B cell (primary cell): ENCODE measurements at regions not wholly inside any gene's neighbourhood (a gene's known extent, or its start where the extent isn't known, plus 50 kb on each side); places are given as distances from the start of the nearest gene placed in this dataset.

Experiments used
- ATAC-seq: fragments of 200-7000 bp; cut with Tn5 transposase; one replicate; pipeline ENCODE4 v1.10.0; 2021; ENCODE audit warnings: low read depth, mild to moderate bottlenecking, moderate number of reproducible peaks, moderate library complexity
- CTCF ChIA-PET: fragments of 350-600 bp; sonication (Branson Sonifier 250); formaldehyde crosslinking; loops from one replicate; lab custom pipeline; 2021; ENCODE audit warnings: antibody characterized with exemption, inconsistent platforms; lab: Charles Lee
- POLR2A ChIA-PET: fragments of 350-600 bp; sonication (Branson Sonifier 250); formaldehyde crosslinking; loops from one replicate; lab custom pipeline; 2021; ENCODE audit warnings: antibody characterized with exemption; lab: Charles Lee
- DNase-seq: peaks from one replicate; pipeline ENCODE4 v3.0.0; 2013
- H2AFZ ChIP-seq: 2 replicates; pipeline ENCODE4 v1.6.1; 2012; ENCODE audit warnings: mild to moderate bottlenecking, low read depth, low read length; ENCODE audit not compliant: insufficient read depth, poor library complexity, severe bottlenecking
- H3K27ac ChIP-seq, 2 donors: 1 replicate in 1 of 2; 2 replicates in 1 of 2; pipeline ENCODE4 v1.5.1; 2012 to 2013; ENCODE audit warnings: low read length in 2 of 2, mild to moderate bottlenecking in 2 of 2, moderate library complexity in 1 of 2
- H3K27me3 ChIP-seq, 4 experiments: fragments of 200-600 bp in 1 of 4; sonication (generic) in 1 of 4; replicated peaks in 1 of 4; 1 replicate in 2 of 4; 2 replicates in 2 of 4; pipeline versions ENCODE4 v1.6.1 to v1.7.0; 2013 to 2016; ENCODE audit warnings: low read length in 3 of 4, mild to moderate bottlenecking in 2 of 4, mixed read lengths in 1 of 4, moderate library complexity in 1 of 4; ENCODE audit not compliant: insufficient read depth in 4 of 4, control insufficient read depth in 3 of 4; ENCODE audit errors: control extremely low read depth in 1 of 4
- H3K36me3 ChIP-seq, 2 experiments: replicated peaks in 1 of 2; 1 replicate in 1 of 2; 2 replicates in 1 of 2; pipeline versions ENCODE4 v1.6.1 to v1.7.1; 2013; ENCODE audit warnings: low read length in 1 of 2; ENCODE audit not compliant: insufficient read depth in 2 of 2, control insufficient read depth in 1 of 2; ENCODE audit errors: control extremely low read depth in 1 of 2, extremely low read depth in 1 of 2
- H3K4me1 ChIP-seq, 2 donors: fragments of 200-600 bp in 1 of 2; sonication (generic) in 1 of 2; 1 replicate in 1 of 2; 2 replicates in 1 of 2; pipeline versions ENCODE4 v1.5.1 to v1.6.1; 2013 to 2017; ENCODE audit warnings: low read length in 2 of 2; ENCODE audit not compliant: control insufficient read depth in 2 of 2, insufficient read depth in 2 of 2
- H3K4me2 ChIP-seq: replicated peaks from 2 replicates; pipeline ENCODE3; 2012; ENCODE audit warnings: mild to moderate bottlenecking, low read depth, low read length; ENCODE audit not compliant: poor library complexity, severe bottlenecking
- H3K4me3 ChIP-seq, 5 experiments: fragments of 200-600 bp in 1 of 5; sonication (generic) in 1 of 5; 1 replicate in 3 of 5; 2 replicates in 2 of 5; pipeline versions ENCODE4 v1.5.1 to v1.7.0; 2011 to 2016; ENCODE audit warnings: low read length in 4 of 5, mild to moderate bottlenecking in 4 of 5, low read depth in 2 of 5, control low read depth in 1 of 5, moderate library complexity in 1 of 5; ENCODE audit not compliant: insufficient read depth in 1 of 5; ENCODE audit errors: control extremely low read depth in 1 of 5, extremely low read depth in 1 of 5
- H3K79me2 ChIP-seq: fragments of 200-600 bp; sonication (generic); one replicate; pipeline ENCODE4 v1.6.0; 2016; ENCODE audit warnings: low read length; ENCODE audit not compliant: control insufficient read depth, insufficient read depth
- H3K9ac ChIP-seq: fragments of 200-600 bp; sonication (generic); 2 replicates; pipeline ENCODE4 v1.6.1; 2017; ENCODE audit warnings: mild to moderate bottlenecking, low read length, moderate library complexity
- H3K9me3 ChIP-seq, 3 donors: one replicate each; pipeline versions ENCODE4 v1.6.1 to v1.7.1; 2013; ENCODE audit warnings: low read length in 2 of 3; ENCODE audit not compliant: control insufficient read depth in 2 of 3, insufficient read depth in 1 of 3; ENCODE audit errors: control extremely low read depth in 1 of 3
- H4K20me1 ChIP-seq: 2 replicates; pipeline ENCODE4 v1.6.0; 2012; ENCODE audit warnings: mild to moderate bottlenecking, low read length; ENCODE audit not compliant: insufficient read depth, control insufficient read depth, poor library complexity, severe bottlenecking
- H3K27ac Mint-ChIP-seq: one replicate; pipeline ENCODE4 v1.8.0; 2021; ENCODE audit warnings: mixed read lengths
- H3K27me3 Mint-ChIP-seq: one replicate; pipeline ENCODE4 v1.8.0; 2021; ENCODE audit warnings: mixed read lengths
- H3K4me1 Mint-ChIP-seq: one replicate; pipeline ENCODE4 v1.8.0; 2021; ENCODE audit warnings: mixed read lengths
- H3K4me3 Mint-ChIP-seq: one replicate; pipeline ENCODE4 v1.8.0; 2021; ENCODE audit warnings: mixed read lengths
- H3K9me3 Mint-ChIP-seq: one replicate; pipeline ENCODE4 v1.8.0; 2022; ENCODE audit warnings: mixed read lengths; ENCODE audit not compliant: insufficient read depth
- CTCF ChIP-seq: fragments of 200-600 bp; IDR thresholded peaks from one replicate; pipeline ENCODE4 v1.8.0; 2022; ENCODE audit warnings: antibody characterized with exemption, mild to moderate bottlenecking
- EZH2 ChIP-seq: IDR thresholded peaks from 2 replicates; pipeline ENCODE4 v1.6.1; 2012; ENCODE audit warnings: borderline replicate concordance, low read depth, mild to moderate bottlenecking, moderate library complexity, low read length; ENCODE audit not compliant: insufficient read depth, poor library complexity, severe bottlenecking
- WGBS: methylation state at CpG from one replicate; pipeline ENCODE4 v1.1.5; 2013; ENCODE audit warnings: missing lambda C conversion rate; ENCODE audit not compliant: insufficient coverage; 5-methylcytosine and 5-hydroxymethylcytosine counted together
- intact Hi-C: fragments of 100-400 bp; cut with micrococcal nuclease; formaldehyde crosslinking; loops from one replicate; pipeline ENCODE4 v1.10.0; 2022

- CTCF ChIA-PET, result no interaction called here
- Histone ChIP-seq H2AFZ (no peak overlapping the region), H4K20me1 (no peaks in the 10 kb centered on the region), H3K4me2 (no peak overlapping the region), H3K79me2 (no peaks in the 10 kb centered on the region), H3K4me3 (no peak overlapping the region), H3K9me3 (no peaks in the 10 kb centered on the region), H3K36me3 (no peaks in the 10 kb centered on the region), H3K9ac (no peak overlapping the region), H3K27me3 (no peaks in the 10 kb centered on the region), H3K4me1 (no peaks in the 10 kb centered on the region), H3K27ac (no peak overlapping the region)
- Mint-ChIP-seq H3K9me3 (peaks cover 4% of the 10 kb centered on the region), H3K4me1 (no peaks in the 10 kb centered on the region), H3K27ac (no peak overlapping the region), H3K27me3 (no peaks in the 10 kb centered on the region), H3K4me3 (no peak overlapping the region)
- DNase-seq, result no peak
- intact Hi-C loops, result no loop called here
- WGBS, result no CpG with 5 or more reads among the region's 4 CpGs
- ATAC-seq, result no peak
- no peak for TF ChIP-seq EZH2
- no peak for TF ChIP-seq CTCF
- POLR2A ChIA-PET, result no interaction called here
These were observed 1082.6 kb upstream of the LCORL start for GRCh38 chr4:19104176-19104575.

GRCh38 chr4:19095491-19096046 lies 1074.0 kb upstream of the LCORL start:
- intact Hi-C loops, result no loop called here
- no peak for ATAC-seq
- H3K4me3 ChIP-seq, result no peak overlapping the region
- ChIA-PET CTCF (no interaction called here), POLR2A (no interaction called here)
- no peaks in the 10 kb centered on the region for H3K9me3 ChIP-seq
- no peaks in the 10 kb centered on the region for H3K79me2 ChIP-seq
- Mint-ChIP-seq H3K27ac (no peak overlapping the region), H3K27me3 (no peaks in the 10 kb centered on the region), H3K4me1 (no peaks in the 10 kb centered on the region), H3K9me3 (peaks cover 4% of the 10 kb centered on the region), H3K4me3 (no peak overlapping the region)
- H4K20me1 ChIP-seq, result no peaks in the 10 kb centered on the region
- DNase-seq, result no peak
- TF ChIP-seq EZH2 (no peak), CTCF (no peak)
- no peak overlapping the region for H2AFZ ChIP-seq
- no CpG with 5 or more reads among the region's 5 CpGs for WGBS
- no peaks in the 10 kb centered on the region for H3K36me3 ChIP-seq
- no peaks in the 10 kb centered on the region for H3K4me1 ChIP-seq
- H3K27ac ChIP-seq, result no peak overlapping the region
- no peaks in the 10 kb centered on the region for H3K27me3 ChIP-seq
- no peak overlapping the region for H3K9ac ChIP-seq
- H3K4me2 ChIP-seq, result no peak overlapping the region
